Thymus (tissue), 11 donors: ENCODE measurements at regions not wholly inside any gene's neighbourhood (a gene's known extent, or its start where the extent isn't known, plus 50 kb on each side); places are given as distances from the start of the nearest gene placed in this dataset.

Experiments used
- DNase-seq, 9 donors: peaks; one replicate each; pipeline ENCODE4 v3.0.0-alpha.2; 2013; ENCODE audit warnings: low spot score in 9 of 9, low read depth in 6 of 9, missing footprints in 1 of 9
- H3K27ac ChIP-seq, 2 donors: one replicate each; pipeline ENCODE4 v1.5.1; 2013; ENCODE audit warnings: control low read depth in 1 of 2, low read depth in 1 of 2, low read length in 1 of 2, mild to moderate bottlenecking in 1 of 2, moderate library complexity in 1 of 2
- H3K27me3 ChIP-seq, 2 donors: one replicate each; pipeline ENCODE4 v1.5.1; 2013; ENCODE audit warnings: low read length in 1 of 2; ENCODE audit not compliant: control insufficient read depth in 2 of 2, insufficient read depth in 1 of 2
- H3K36me3 ChIP-seq, 2 donors: one replicate each; pipeline ENCODE4 v1.5.1; 2013; ENCODE audit warnings: low read length in 1 of 2, mild to moderate bottlenecking in 1 of 2, moderate library complexity in 1 of 2; ENCODE audit not compliant: control insufficient read depth in 2 of 2, insufficient read depth in 2 of 2
- H3K4me1 ChIP-seq, 2 donors: one replicate each; pipeline ENCODE4 v1.5.1; 2013; ENCODE audit warnings: low read length in 2 of 2; ENCODE audit not compliant: control insufficient read depth in 2 of 2, insufficient read depth in 2 of 2
- H3K4me3 ChIP-seq, 2 donors: one replicate each; pipeline ENCODE4 v1.5.1; 2013; ENCODE audit warnings: low read length in 2 of 2, control low read depth in 1 of 2, mild to moderate bottlenecking in 1 of 2
- H3K9me3 ChIP-seq, 2 donors: one replicate each; pipeline ENCODE4 v1.5.1; 2013; ENCODE audit warnings: low read length in 1 of 2, mild to moderate bottlenecking in 1 of 2; ENCODE audit not compliant: control insufficient read depth in 2 of 2, insufficient read depth in 1 of 2
- WGBS: extraction: QIAGEN DNeasy Blood & Tissue Kit; methylation state at CpG from one replicate; pipeline ENCODE4 v1.1.7; 2013; 5-methylcytosine and 5-hydroxymethylcytosine counted together
- donor health status: healthy.

- no peak for DNase-seq
- H3K9me3 ChIP-seq = no peaks in the 10 kb centered on the region
- no peaks in the 10 kb centered on the region for H3K27me3 ChIP-seq
- WGBS = 90% methylated on average over 2 of the region's 2 CpGs
- no peak overlapping the region for H3K27ac ChIP-seq
- no peak overlapping the region for H3K4me3 ChIP-seq
- H3K4me1 ChIP-seq = no peaks in the 10 kb centered on the region
- H3K36me3 ChIP-seq = no peaks in the 10 kb centered on the region
These were observed 134.5 kb upstream of the KL start for GRCh38 chr13:32881777-32882145.

- Histone ChIP-seq H3K4me3 (no peak overlapping the region), H3K4me1 (no peaks in the 10 kb centered on the region), H3K27ac (no peak overlapping the region), H3K36me3 (no peaks in the 10 kb centered on the region), H3K9me3 (no peaks in the 10 kb centered on the region), H3K27me3 (no peaks in the 10 kb centered on the region)
- DNase-seq = no peak
These were observed 133.5 kb upstream of the KL start for GRCh38 chr13:32882691-32883090.

- no peak for DNase-seq
- H3K27ac ChIP-seq = no peak overlapping the region
- no peak overlapping the region for H3K4me3 ChIP-seq
- WGBS = 98% methylated on average over 2 of the region's 2 CpGs
- H3K36me3 ChIP-seq = no peaks in the 10 kb centered on the region
- peaks cover 0 to 1% of the 10 kb centered on the region in 2 donors for H3K9me3 ChIP-seq
- no peaks in the 10 kb centered on the region for H3K27me3 ChIP-seq
- H3K4me1 ChIP-seq = no peaks in the 10 kb centered on the region
These were observed 132.7 kb upstream of the KL start for GRCh38 chr13:32883474-32883873.

GRCh38 chr13:32887617-32888016, 128.6 kb upstream of the KL start:
- 98% methylated on average over 3 of the region's 3 CpGs for WGBS
- H3K9me3 ChIP-seq = peaks cover 0 to 1% of the 10 kb centered on the region in 2 donors
- H3K4me3 ChIP-seq = no peak overlapping the region
- H3K27ac ChIP-seq = no peak overlapping the region
- no peaks in the 10 kb centered on the region for H3K27me3 ChIP-seq
- no peaks in the 10 kb centered on the region for H3K4me1 ChIP-seq
- H3K36me3 ChIP-seq = no peaks in the 10 kb centered on the region
- no peak for DNase-seq

- WGBS = 97% methylated on average over 6 of the region's 6 CpGs
- H3K36me3 ChIP-seq = no peaks in the 10 kb centered on the region
- peaks cover 0 to 1% of the 10 kb centered on the region in 2 donors for H3K9me3 ChIP-seq
These were observed 126.1 kb upstream of the KL start for GRCh38 chr13:32889986-32890565.

GRCh38 chr13:32893176-32893575, 123.0 kb upstream of the KL start:
- H3K27me3 ChIP-seq = no peaks in the 10 kb centered on the region
- no peaks in the 10 kb centered on the region for H3K36me3 ChIP-seq
- H3K4me3 ChIP-seq = no peak overlapping the region
- no peaks in the 10 kb centered on the region for H3K9me3 ChIP-seq
- H3K27ac ChIP-seq = no peak overlapping the region
- H3K4me1 ChIP-seq = no peaks in the 10 kb centered on the region
- DNase-seq = no peak
- WGBS = 97% methylated on average over 6 of the region's 6 CpGs

More at GRCh38 chr13:32889986-32890565, 126.1 kb upstream of the KL start:
- H3K27ac ChIP-seq = no peak overlapping the region
- DNase-seq = no peak
- H3K4me3 ChIP-seq = no peak overlapping the region
- H3K4me1 ChIP-seq = no peaks in the 10 kb centered on the region
- no peaks in the 10 kb centered on the region for H3K27me3 ChIP-seq

- no peaks in the 10 kb centered on the region for H3K27me3 ChIP-seq
- no peaks in the 10 kb centered on the region for H3K4me1 ChIP-seq
- 95% methylated on average over 2 of the region's 2 CpGs for WGBS
- no peak overlapping the region for H3K4me3 ChIP-seq
- H3K9me3 ChIP-seq = no peaks in the 10 kb centered on the region
- no peak overlapping the region for H3K27ac ChIP-seq
- H3K36me3 ChIP-seq = no peaks in the 10 kb centered on the region
- DNase-seq = no peak
These were observed 121.6 kb upstream of the KL start for GRCh38 chr13:32894589-32895001.

- Histone ChIP-seq H3K27me3 (no peaks in the 10 kb centered on the region), H3K9me3 (no peaks in the 10 kb centered on the region), H3K27ac (no peak overlapping the region), H3K4me1 (no peaks in the 10 kb centered on the region), H3K36me3 (no peaks in the 10 kb centered on the region), H3K4me3 (no peak overlapping the region)
- 98% methylated on average over 3 of the region's 3 CpGs for WGBS
- no peak for DNase-seq
These were observed 120.9 kb upstream of the KL start for GRCh38 chr13:32895296-32895695.

- no peak overlapping the region for H3K4me3 ChIP-seq
- H3K27ac ChIP-seq = no peak overlapping the region
- no peaks in the 10 kb centered on the region for H3K4me1 ChIP-seq
- H3K27me3 ChIP-seq = no peaks in the 10 kb centered on the region
- DNase-seq = no peak
- no peaks in the 10 kb centered on the region for H3K9me3 ChIP-seq
- H3K36me3 ChIP-seq = no peaks in the 10 kb centered on the region
- 96% methylated on average over 4 of the region's 4 CpGs for WGBS
These were observed 118.9 kb upstream of the KL start for GRCh38 chr13:32897296-32897695.
